GM10266 (cell line): ENCODE measurements at regions not wholly inside any gene's neighbourhood (a gene's known extent, or its start where the extent isn't known, plus 50 kb on each side); places are given as distances from the start of the nearest gene placed in this dataset.

ENCODE experiments used
- DNase-seq: peaks from one replicate; pipeline ENCODE4 v3.0.0; 2012; ENCODE audit errors: extremely low spot score
- CTCF ChIP-seq: IDR thresholded peaks from 2 replicates; pipeline ENCODE4 v1.5.1; 2012; ENCODE audit warnings: mild to moderate bottlenecking, low read depth; ENCODE audit not compliant: control insufficient read depth, insufficient read depth; ENCODE audit errors: missing control alignments

DNA sequence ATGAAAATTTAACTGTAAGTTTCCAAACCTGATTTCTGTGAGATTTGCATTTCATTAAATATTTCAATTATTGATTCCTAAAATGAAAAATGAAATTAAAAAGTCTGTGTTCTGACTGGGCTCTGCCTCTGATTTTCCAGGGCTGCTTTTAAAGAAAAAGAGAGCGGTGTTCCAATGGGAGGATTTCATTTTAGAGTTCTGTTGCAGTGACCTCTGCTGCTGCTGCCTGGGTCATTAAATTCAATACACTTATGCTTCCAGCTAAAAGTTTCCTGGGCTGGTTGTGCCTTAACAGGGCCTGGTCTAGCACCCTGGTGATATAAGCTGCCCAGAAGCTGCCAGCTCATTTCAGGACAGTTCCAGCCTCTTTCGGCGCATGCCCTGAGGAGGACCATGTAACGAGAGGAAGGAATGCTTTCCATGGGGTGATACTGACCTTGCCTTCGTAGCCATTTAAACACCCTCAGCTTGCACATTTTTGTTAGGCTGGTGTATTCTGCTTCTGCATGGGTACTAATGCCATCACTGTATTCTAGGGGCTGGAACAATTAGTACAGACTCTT is 93.3 kb downstream of the TMEM174 start:
- no peak for DNase-seq
- TF ChIP-seq CTCF: no peak

DNA sequence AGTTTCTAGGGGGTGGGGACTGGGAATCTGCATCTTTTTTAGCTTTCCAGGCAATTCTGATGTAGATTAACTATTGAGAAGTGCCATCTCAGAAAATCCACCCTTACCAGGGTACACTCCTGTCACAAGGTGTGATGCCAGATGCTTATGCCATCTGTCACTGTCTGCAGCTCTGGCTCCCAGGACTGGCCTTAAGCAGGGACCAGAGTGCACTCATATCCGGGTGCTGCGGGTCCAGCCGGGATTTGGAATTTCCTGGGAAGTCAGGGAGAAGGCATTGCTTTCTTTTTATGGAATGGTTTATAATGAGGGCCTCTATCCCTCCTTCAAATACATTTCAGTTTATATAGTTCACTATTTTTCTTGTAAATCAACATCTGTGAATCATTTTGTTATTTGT is 92.6 kb downstream of the TMEM174 start:
- DNase-seq: no peak
- TF ChIP-seq CTCF: no peak

- TF ChIP-seq CTCF: no peak
- DNase-seq: no peak
Observed at GRCh38 chr5:73264631-73265030, 91.6 kb downstream of the TMEM174 start.

DNA sequence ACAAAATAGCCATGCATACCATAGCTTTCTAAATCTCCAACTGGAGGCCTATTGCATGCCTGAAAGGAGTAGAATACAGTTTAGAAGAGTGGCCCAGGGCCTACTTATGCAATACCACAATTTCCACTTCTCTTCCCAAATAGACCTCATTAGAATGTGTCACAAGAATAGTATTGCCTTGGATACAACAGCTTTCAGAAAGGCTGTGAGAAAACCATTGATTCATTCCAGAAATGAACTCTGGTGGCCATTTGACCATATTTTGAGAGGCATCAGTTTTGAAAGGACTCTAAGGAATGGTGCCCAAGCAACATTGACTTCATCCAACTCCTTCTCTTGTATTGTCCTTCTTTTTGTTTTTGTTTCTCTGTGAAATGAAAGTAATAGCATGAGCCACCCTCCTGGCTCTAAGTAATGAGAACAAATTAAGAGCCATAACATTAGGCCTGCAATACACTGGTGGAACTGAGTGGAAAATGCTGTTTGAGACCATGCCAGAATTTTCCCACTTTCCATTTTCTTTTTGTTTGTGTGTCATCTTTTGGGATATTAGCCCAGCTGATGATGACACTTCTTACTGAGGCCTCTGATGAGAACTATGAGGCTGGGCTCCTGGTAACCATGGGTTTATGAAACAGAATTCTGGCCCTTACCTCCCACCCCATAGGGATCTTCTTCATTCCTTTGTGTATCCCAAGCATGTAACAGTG is 90.2 kb downstream of the TMEM174 start:
- no peak for TF ChIP-seq CTCF
- no peak for DNase-seq

DNA sequence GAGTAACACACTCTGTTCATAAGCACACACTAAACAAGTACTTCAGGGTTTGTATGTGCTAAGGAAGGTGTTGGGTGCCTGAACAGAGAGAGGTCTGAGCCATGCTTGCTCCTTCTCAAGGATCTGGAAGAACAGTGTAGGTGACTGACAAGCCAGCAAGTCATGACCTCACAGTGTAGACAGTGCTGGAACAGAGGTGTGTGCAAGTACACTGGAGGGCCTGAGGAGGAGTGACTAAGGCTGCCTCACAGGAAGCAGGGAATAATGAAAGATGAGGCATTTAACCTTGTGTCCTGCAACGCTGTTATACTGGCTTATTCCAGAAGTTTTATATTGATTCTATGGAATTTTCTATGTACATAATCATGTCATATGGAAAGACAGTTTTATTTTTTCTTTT is 83.9 kb downstream of the TMEM174 start:
- DNase-seq: no peak
- no peak for TF ChIP-seq CTCF

DNA sequence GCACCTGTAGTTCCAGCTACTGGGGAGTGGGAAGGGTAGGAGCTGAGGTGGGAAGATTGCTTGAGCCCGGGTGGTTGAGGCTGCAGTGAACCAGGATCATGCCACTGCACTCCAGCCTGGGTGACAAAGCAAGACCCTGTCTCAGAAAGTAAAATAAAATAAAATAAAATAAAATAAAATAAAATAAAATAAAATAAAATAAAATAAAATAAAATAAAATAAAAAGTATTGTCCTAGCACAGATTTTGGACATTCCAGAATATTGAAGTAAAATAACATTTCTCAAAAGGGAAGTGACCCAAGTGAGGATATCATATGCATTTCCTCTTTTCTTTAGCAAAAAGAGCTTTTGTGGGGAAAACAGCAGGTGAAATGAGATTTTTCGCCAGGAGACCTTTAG is 83.5 kb downstream of the TMEM174 start:
- TF ChIP-seq CTCF: no peak
- no peak for DNase-seq

DNA sequence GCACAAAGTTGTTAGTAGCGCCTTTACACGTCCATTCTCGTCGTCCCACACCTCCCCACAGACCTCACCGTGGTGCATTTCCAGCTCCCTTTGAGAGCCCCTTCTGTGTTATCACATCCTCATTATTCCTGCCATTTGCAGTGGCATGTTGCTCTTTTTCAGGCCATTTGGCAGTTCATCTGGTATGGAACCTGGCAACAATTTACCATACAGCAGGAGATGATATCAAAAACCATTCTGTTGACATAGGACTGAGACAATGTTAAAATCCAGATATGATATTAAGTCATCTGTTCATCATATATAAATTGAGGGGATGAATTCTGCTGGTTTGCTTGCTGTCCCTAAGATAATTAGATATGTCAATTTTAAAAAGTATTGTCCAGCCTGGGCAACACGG is 83.0 kb downstream of the TMEM174 start:
- no peak for DNase-seq
- TF ChIP-seq CTCF: no peak
